ENCODE measurements at regions not wholly inside any gene's neighbourhood (a gene's known extent, or its start where the extent isn't known, plus 50 kb on each side); places are given as distances from the start of the nearest gene placed in this dataset.

GRCh38 chr3:94269763-94270162 lies 206.9 kb downstream of the NSUN3 start:
- WGBS (ENCODE audit: insufficient coverage), result no CpG with 5 or more reads among the region's 2 CpGs
- no peaks in the 10 kb centered on the region for H3K27me3 ChIP-seq (ENCODE audit: control insufficient read depth in 2 of 2, insufficient read depth in 2 of 2, low read length in 2 of 2)
- H3K27ac ChIP-seq (ENCODE audit: low read depth in 1 of 2, low read length in 2 of 2), result no peak overlapping the region
- no peaks in the 10 kb centered on the region for H3K79me2 ChIP-seq (ENCODE audit: insufficient read depth, low read length)
- DNase-seq, result no peak
- Mint-ChIP-seq H3K36me3 (no peaks in the 10 kb centered on the region), H3K9me3 (peaks cover 0 to 6% (median 2%) of the 10 kb centered on the region in 7 donors), H3K4me3 (no peak overlapping the region), H3K27me3 (ENCODE audit: low read depth in 3 of 3) (no peaks in the 10 kb centered on the region), H3K4me1 (no peaks in the 10 kb centered on the region), H3K27ac (no peak overlapping the region)
- H4K20me1 ChIP-seq (ENCODE audit: insufficient read depth, low read length), result no peaks in the 10 kb centered on the region
- H2AFZ ChIP-seq (ENCODE audit: insufficient read depth, low read depth, low read length, poor library complexity, severe bottlenecking), result no peak overlapping the region
- H3K4me2 ChIP-seq (replicated peaks; ENCODE audit: extremely low read depth, low read length, poor library complexity, severe bottlenecking), result no peak overlapping the region
- no peak overlapping the region for H3K4me3 ChIP-seq (replicated peaks in 1 of 3; ENCODE audit: low read depth in 2 of 3, low read length in 3 of 3)
- no peaks in the 10 kb centered on the region for H3K4me1 ChIP-seq (ENCODE audit: control insufficient read depth in 1 of 2, insufficient read depth in 2 of 2, low read length in 2 of 2)
- TF ChIP-seq CTCF (IDR thresholded peaks at IDR 0.05), result no peak
- H3K9me3 ChIP-seq (replicated peaks in 1 of 2; ENCODE audit: control insufficient read depth in 1 of 2, insufficient read depth in 1 of 2, low read length in 2 of 2), result no peaks in the 10 kb centered on the region
- intact Hi-C loops (cut with micrococcal nuclease), result no loop called here
- H3K9ac ChIP-seq (ENCODE audit: insufficient read depth, low read length, poor library complexity, severe bottlenecking), result no peak overlapping the region
- no peaks in the 10 kb centered on the region for H3K36me3 ChIP-seq (replicated peaks in 1 of 2; ENCODE audit: control insufficient read depth in 1 of 2, insufficient read depth in 2 of 2, low read length in 2 of 2)

GRCh38 chr3:94272016-94272415 lies 209.2 kb downstream of the NSUN3 start:
- no peaks in the 10 kb centered on the region for H3K4me1 Mint-ChIP-seq
- Histone ChIP-seq H3K4me3 (replicated peaks in 1 of 3; ENCODE audit: low read depth in 2 of 3, low read length in 3 of 3) (no peak overlapping the region), H3K36me3 (replicated peaks in 1 of 2; ENCODE audit: control insufficient read depth in 1 of 2, insufficient read depth in 2 of 2, low read length in 2 of 2) (no peaks in the 10 kb centered on the region), H3K27ac (ENCODE audit: low read depth in 1 of 2, low read length in 2 of 2) (no peak overlapping the region), H4K20me1 (ENCODE audit: insufficient read depth, low read length) (no peaks in the 10 kb centered on the region), H3K79me2 (ENCODE audit: insufficient read depth, low read length) (no peaks in the 10 kb centered on the region), H3K27me3 (ENCODE audit: control insufficient read depth in 2 of 2, insufficient read depth in 2 of 2, low read length in 2 of 2) (no peaks in the 10 kb centered on the region), H3K9ac (ENCODE audit: insufficient read depth, low read length, poor library complexity, severe bottlenecking) (no peak overlapping the region), H2AFZ (ENCODE audit: insufficient read depth, low read depth, low read length, poor library complexity, severe bottlenecking) (no peak overlapping the region), H3K4me2 (replicated peaks; ENCODE audit: extremely low read depth, low read length, poor library complexity, severe bottlenecking) (no peak overlapping the region), H3K9me3 (replicated peaks in 1 of 2; ENCODE audit: control insufficient read depth in 1 of 2, insufficient read depth in 1 of 2, low read length in 2 of 2) (no peaks in the 10 kb centered on the region), H3K4me1 (ENCODE audit: control insufficient read depth in 1 of 2, insufficient read depth in 2 of 2, low read length in 2 of 2) (no peaks in the 10 kb centered on the region)
- TF ChIP-seq CTCF (IDR thresholded peaks at IDR 0.05), result no peak
- WGBS (ENCODE audit: insufficient coverage), result no CpG with 5 or more reads among the region's 1 CpG
- no peak overlapping the region for H3K4me3 Mint-ChIP-seq
- intact Hi-C loops (cut with micrococcal nuclease), result no loop called here
- no peaks in the 10 kb centered on the region for H3K36me3 Mint-ChIP-seq
- no peak for DNase-seq
- H3K27ac Mint-ChIP-seq, result no peak overlapping the region
- peaks cover 0 to 5% (median 2%) of the 10 kb centered on the region in 7 donors for H3K9me3 Mint-ChIP-seq
- H3K27me3 Mint-ChIP-seq (ENCODE audit: low read depth in 3 of 3), result no peaks in the 10 kb centered on the region

Data from CD14-positive monocyte (primary cell).